HG02885 (cell line): ENCODE measurements at regions not wholly inside any gene's neighbourhood (a gene's known extent, or its start where the extent isn't known, plus 50 kb on each side); places are given as distances from the start of the nearest gene placed in this dataset.

Source experiments
- ATAC-seq: cut with Tn5 transposase; IDR thresholded peaks from one replicate; pipeline ENCODE4 v1.9.1; 2021; ENCODE audit warnings: mild to moderate bottlenecking; ENCODE audit not compliant: unreplicated experiment, poor library complexity

DNA sequence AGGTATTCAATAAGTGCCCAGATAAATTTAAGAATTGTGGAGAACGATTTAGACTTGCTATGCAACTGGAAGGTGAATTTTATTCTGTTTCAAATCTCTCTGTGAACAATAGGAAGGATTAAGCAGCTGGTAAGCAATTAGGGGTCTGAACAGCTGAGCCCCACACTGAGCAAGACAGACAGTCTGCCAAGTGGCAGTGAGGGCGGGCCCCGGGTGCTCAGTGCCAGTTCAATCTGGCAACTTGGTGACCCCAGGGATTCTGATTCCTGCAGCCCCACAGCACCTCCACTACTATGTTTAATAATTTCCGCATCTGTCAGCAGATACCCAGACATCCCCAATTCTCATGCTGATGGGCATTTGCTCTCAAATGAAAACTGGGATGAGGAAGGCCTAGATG, 317.3 kb downstream of the PPP1R2C start:
- no peak for ATAC-seq

DNA sequence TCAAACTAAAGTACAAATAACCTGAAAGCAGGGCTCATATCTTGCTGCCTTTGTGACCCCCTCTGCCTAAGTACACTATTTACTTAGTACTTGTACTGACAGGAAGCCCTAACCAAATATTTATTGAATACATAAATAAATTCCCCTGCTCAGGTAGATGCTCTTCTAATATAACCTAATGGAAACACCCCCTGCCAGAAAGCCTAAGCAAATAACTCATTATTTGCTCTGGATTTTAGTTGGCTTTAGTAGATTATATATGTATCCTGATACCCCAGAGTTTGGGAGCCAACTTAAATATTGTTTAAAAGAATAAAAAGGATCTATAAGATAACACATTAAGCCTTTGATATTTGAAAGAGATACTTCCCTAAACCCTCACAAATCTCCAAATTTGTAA, 318.2 kb downstream of the PPP1R2C start:
- no peak for ATAC-seq

GRCh38 chrX:42456176-42456700, 321.7 kb downstream of the PPP1R2C start:
- ATAC-seq, result no peak

- ATAC-seq, result no peak
Observed at GRCh38 chrX:42450228-42450627, 327.7 kb downstream of the PPP1R2C start.

GRCh38 chrX:42443267-42443666, 334.7 kb downstream of the PPP1R2C start:
- ATAC-seq, result no peak

- ATAC-seq, result no peak
Observed at GRCh38 chrX:42442745-42443144, 335.2 kb downstream of the PPP1R2C start.

GRCh38 chrX:42437211-42437610, 340.8 kb downstream of the PPP1R2C start:
- no peak for ATAC-seq

GRCh38 chrX:42434458-42435166, 343.4 kb downstream of the PPP1R2C start:
- ATAC-seq, result no peak

GRCh38 chrX:42432552-42432951, 345.4 kb downstream of the PPP1R2C start:
- no peak for ATAC-seq

DNA sequence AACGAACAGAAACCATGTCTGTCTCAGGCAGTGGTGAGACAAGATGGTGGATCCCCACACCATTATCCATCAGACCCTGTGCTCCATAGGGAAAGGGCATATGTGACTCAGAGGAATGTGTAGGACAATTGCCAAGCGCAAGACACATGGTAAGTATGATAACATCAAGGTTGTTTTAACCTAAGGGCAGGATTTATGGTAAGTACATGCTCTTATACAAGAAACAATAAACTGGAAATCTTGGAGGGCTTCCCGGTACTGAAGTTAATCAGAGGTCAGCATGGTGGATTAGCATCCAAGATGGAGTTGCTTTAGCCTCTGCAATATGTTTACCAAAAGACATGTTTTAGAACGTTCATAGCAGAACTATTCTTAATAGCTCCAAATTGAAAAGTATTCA, 355.0 kb downstream of the PPP1R2C start:
- no peak for ATAC-seq

- ATAC-seq, result no peak
Observed at GRCh38 chrX:42420426-42420825, 357.5 kb downstream of the PPP1R2C start.

- ATAC-seq, result no peak
Observed at GRCh38 chrX:42415636-42416035, 362.3 kb downstream of the PPP1R2C start.

DNA sequence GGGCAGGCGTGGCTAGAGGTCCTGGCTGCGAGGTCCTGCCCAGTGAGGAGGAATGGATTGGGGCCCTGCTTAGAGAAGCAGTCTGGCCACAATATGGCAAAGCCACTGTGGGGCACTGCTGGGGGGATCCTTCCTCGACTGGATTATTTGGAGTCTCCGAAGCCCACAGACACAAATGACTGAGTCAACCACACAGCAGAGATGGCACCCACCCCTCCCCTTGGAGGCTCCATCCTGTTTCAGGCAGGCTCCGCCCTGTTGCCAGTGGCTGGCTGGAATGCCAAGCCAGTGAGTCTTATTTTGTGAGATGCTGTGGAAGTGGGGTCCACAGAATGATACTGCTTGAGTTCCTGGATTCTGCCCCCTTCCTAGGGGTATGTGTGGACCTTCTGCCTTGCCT, 363.9 kb downstream of the PPP1R2C start:
- ATAC-seq, result no peak

DNA sequence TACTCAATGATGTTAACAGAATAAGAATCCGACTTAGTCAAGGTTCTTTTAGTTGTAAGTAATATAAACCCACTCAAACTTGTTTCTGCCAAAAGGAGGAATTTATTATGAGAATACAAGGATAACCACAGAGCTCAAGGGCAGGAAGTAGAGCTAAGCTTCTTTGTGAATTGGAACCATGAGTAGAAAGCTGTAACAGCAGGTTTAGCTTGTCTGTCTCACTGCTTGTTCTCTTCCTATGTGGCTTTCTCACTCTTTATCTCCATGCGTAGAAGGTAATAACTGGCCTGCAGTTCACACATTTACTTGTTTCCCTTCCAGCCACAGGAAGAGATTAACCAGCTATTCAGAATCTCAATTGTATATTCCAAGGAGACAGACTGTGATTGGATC, 378.3 kb downstream of the PPP1R2C start:
- ATAC-seq, result no peak

- ATAC-seq, result no peak
Observed at GRCh38 chrX:42398967-42399631, 378.9 kb downstream of the PPP1R2C start.

DNA sequence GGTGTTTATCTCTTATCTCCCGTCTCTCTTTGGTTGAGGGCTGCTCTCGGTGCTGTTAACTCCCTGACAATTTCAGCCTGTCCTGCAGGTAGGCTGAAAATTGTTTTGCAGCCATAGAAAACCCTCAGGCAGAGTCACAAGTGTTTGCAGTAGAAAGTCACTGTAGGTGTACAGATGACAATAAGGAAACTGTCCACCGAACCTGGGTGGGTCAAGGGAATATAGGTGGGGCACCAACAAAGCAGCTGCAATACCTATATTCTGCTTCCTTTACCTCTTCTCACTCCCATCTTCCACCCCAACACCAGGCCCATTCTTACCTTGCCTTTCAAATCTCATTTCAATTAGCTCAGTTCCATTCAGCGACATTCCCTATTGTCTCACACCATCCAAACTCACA, 381.8 kb downstream of the PPP1R2C start:
- no peak for ATAC-seq

- ATAC-seq, result no peak
Observed at GRCh38 chrX:42392846-42393245, 385.1 kb downstream of the PPP1R2C start.

DNA sequence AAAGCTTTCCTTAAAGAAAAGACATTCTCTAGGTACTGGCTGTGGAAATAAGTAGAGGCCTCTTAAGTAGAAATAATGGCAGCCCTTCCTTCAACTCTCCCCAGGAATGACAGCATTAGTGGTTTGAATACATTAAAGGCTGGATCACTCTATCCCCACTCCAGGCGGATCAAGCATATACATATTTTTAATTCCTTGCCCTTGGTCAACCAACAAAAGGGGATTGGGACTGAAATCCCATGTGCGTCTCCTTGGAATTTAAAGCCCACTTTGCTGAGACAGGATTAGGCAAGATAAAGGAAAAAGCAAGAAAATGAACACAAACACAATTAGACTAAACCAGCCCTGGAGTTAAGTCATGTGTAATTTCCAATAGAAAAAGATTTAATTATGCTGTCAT, 391.3 kb downstream of the PPP1R2C start:
- ATAC-seq, result no peak

DNA sequence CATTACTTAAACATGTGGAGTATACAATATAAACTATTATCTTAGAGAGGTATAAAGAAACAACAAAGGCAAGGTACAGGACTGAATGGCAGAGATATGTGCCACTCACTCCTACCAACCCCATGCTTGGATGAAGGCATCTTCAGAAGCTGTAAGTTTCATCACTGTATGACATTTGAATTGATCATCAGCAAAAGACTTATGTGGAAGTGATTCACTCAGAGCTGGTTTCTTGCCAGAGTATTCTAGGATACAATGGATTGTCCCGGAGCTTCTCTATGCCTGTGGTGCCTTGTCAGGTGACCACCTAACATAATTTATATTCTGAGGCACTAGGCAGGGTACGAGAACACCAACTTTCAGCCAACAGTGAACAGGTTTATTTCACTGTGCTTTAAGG, 392.2 kb downstream of the PPP1R2C start:
- no peak for ATAC-seq

- no peak for ATAC-seq
Observed at GRCh38 chrX:42384956-42385355, 393.0 kb downstream of the PPP1R2C start.

- no peak for ATAC-seq
Observed at GRCh38 chrX:42378857-42379256, 399.1 kb downstream of the PPP1R2C start.

DNA sequence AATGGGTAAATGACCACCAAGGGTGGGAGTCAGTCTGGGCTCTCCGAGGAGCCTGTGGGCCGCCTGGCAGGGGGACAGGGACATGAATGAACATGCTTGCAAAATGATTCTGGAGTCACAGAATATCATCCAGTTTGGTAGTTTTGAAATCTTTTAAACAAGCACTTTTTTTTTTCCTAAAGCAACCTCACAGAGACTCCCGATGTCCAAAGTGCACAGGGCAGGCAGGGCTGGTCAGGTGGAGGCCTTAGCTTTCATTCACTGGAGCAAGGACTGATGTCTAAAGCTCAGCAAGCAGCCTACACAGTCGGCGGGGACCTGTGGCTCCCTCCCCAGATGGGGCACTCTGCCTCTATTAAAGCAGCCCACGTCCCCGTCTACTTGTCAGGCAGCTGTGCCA, 402.9 kb downstream of the PPP1R2C start:
- no peak for ATAC-seq
